ENCODE measurements at regions not wholly inside any gene's neighbourhood (a gene's known extent, or its start where the extent isn't known, plus 50 kb on each side); places are given as distances from the start of the nearest gene placed in this dataset.
"Not testable (repeated sequence)": the region's sequence is repeated elsewhere in the genome, so short reads cannot be mapped to it uniquely, and the experiment has no call there.

GRCh38 chr1:238722812-238723211, 663.6 kb upstream of the CHRM3 start:
- FAIRE-seq: no peak

- peak; percentile 87 for FAIRE-seq
These were observed 675.7 kb upstream of the CHRM3 start for GRCh38 chr1:238710697-238711096.

DNA sequence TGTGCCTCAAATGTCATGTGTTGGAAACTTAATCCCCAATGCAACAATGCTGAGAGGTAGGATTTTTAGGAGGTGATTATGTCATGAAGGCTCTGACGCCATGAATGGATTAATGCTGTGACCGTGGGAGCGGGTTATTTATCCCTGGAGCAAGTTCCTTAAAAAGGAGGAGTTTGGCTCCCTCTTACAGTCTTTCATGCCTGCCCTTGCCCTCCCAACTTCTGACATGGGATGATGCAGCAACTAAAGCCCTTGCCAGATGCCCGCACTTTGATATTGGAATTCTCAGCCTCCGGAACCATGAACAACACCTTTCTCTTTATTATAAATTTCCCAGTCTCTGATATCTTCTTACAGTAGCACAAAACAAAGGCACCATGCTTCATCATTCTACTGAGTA, 685.3 kb upstream of the CHRM3 start:
- no peak for FAIRE-seq

- peak; percentile 63 for FAIRE-seq
These were observed 696.0 kb upstream of the CHRM3 start for GRCh38 chr1:238690415-238690814.

DNA sequence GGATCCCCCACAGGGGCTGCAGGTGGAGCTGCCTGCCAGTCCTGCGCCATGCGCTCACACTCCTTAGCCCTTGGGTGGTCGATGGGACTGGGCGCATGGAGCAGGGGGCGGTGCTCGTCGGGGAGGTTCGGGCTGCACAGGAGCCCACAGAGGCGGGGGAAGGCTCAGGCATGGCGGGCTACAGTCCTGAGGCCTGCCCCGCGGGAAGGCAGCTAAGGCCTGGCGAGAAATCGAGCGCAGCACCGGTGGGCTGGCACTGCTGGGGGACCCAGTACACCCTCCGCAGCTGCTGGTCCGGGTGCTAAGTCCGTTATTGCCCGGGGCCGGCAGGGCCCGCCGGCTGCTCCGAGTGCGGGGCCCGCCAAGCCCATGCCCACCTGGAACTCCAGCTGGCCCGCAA, 701.8 kb upstream of the CHRM3 start:
- not testable (repeated sequence) for FAIRE-seq

DNA sequence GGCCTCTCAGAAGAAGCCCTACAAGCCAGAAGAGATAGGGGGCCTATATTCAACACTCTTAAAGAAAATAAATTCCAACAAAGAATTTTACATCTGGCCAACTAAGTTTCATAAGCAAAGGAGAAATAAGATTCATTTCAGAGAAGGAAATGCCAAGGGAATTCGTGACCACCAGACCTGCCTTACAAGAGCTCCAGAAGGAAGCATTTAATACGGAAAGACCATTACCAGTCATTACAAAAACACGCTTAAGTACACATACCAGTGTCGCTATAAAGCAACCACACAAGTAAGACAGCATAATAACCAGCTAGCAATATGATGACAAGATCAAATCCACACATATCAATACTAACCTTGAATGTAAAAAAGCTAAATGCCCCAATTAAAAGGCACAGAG, 704.9 kb upstream of the CHRM3 start:
- FAIRE-seq: no peak

- no peak for FAIRE-seq
These were observed 705.3 kb upstream of the CHRM3 start for GRCh38 chr1:238681021-238681420.

- FAIRE-seq: no peak
These were observed 708.8 kb upstream of the CHRM3 start for GRCh38 chr1:238677567-238677966.

GRCh38 chr1:238675221-238675620, 711.1 kb upstream of the CHRM3 start:
- no peak for FAIRE-seq

GRCh38 chr1:238674316-238674715, 712.1 kb upstream of the CHRM3 start:
- FAIRE-seq: no peak

GRCh38 chr1:238673561-238673960, 712.8 kb upstream of the CHRM3 start:
- FAIRE-seq: no peak

- FAIRE-seq: peak; percentile 81
These were observed 713.6 kb upstream of the CHRM3 start for GRCh38 chr1:238672806-238673205.

GRCh38 chr1:238672262-238672661, 714.1 kb upstream of the CHRM3 start:
- no peak for FAIRE-seq

DNA sequence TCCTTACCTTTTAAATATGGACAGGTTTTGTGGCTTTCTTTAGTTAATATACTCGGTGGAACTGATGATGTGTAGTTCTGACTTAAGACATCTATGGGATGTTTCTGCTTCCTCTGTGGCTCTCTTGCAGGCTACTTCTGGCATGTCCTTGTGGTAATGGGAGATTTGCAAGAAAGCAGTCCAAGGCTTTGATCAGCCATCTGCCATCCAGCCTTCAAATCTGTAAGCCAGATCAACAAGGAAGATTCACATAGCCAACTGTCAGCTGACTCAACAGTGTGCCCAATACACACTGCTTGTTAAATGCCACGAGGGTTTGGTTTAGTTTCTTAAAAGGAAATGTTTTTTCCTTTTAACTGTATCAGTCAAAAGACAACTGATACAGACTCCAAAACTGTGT, 722.2 kb upstream of the CHRM3 start:
- FAIRE-seq: no peak

DNA sequence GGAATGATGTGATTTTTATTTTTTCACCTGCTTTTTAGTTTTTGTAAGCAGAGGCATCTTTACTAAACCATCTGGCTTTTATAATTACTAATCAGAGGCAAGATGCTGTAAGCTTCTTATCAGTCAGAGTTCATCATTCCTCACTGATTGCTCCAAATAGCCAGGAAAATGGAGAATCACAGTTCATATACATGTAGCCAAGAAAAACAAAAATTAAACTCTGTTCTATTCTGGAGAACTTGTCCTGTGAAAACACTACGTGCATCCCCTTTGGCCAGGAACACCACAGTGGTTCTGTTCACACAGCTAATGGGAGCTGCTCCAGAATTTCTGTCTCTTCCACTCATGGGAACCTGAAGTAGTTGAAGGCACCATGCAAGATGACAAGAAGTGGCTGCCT, 725.5 kb upstream of the CHRM3 start:
- no peak for FAIRE-seq

DNA sequence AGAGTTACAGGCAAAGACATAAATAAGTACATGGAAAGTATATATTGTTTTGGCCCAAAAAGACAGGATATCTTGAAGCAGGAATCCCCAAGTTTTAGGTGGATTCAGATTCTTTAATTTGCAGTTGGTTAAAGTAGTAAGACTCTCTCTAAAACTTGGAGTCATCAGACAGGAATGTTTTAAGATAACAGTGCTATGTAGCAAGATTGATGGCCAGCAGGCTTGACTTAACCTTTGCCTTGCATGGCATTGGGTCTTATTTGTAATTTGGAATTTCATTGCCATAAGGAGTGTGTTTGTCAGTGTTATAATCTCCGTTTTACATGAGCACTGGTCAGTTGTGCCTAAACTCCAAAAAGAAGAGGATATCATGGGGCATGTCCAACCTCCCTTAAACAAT, 727.6 kb upstream of the CHRM3 start:
- peak; percentile 69 for FAIRE-seq

DNA sequence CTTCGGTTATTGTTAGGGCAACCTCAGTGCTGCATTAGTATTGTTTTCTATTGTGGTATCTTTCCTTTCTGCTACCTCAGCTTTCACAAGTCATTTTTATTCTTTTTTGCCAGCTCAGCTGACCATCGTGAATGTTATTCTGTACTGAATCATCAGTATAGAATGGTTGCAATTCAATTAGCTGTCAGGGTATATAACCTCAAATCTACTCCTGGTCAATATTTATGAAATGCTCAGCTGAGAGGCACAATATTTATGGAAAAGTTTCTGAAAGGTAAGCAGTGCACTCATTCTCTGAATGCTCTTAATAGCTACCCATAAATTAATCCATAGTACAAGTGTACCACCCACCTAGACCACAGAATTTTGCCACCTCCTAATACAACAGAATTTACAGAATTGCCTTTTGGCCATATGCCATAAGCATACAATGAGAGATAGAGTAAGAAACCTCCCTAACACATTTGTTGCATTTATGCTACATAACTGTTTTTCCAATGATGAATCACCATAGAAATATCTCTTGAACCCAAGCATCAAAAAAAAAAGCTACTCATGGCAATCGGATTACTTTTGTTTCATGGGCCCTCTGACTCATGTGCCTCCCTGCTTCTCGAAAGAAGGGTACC, 732.6 kb upstream of the CHRM3 start:
- FAIRE-seq: no peak

DNA sequence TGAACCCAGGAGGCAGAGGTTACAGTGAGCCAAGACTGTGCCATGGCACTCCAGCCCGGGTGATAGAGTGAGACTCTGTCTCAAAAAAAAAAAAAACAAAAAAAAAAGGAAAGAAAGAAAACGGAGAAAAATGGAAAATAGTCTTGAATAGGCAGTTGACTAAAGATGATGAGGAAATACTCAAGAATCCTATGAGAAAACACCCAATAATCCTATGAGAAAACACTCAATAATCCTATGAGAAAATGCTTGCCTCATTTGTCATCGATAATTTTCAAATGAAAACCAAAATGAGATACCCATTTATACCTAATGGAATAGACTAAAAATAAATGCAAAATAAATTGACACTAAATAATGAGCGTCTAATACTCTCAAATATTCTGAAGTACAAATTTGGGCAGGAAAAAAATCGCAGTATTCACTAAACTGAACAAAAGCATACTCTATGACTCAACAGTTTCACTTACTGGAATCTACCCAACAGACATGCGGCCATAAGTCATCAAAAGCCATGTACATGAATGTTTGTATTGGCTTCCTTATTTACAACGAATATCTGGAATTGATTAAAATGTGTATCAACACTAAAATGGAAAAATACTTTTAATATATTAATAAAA, 733.9 kb upstream of the CHRM3 start:
- no peak for FAIRE-seq

GRCh38 chr1:238649200-238649599, 737.2 kb upstream of the CHRM3 start:
- FAIRE-seq: no peak

DNA sequence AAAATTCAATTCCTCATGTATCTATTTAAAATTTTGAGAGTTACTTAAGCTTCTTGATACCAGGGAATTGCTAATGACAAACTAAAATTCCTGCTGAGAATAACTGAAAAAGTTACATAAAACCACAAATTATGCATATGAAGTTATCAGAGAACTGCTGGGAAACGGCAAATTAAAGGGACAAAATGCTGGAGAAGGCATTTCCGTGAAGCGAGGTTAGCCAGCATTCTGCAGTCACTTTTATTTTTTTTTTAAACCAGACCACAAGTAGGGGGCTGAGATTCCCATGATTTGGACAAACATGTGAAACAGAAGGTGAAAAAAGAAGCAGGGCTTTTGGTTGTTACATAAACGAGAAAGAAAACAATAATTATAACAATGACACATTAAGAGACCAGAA, 737.6 kb upstream of the CHRM3 start:
- FAIRE-seq: no peak

DNA sequence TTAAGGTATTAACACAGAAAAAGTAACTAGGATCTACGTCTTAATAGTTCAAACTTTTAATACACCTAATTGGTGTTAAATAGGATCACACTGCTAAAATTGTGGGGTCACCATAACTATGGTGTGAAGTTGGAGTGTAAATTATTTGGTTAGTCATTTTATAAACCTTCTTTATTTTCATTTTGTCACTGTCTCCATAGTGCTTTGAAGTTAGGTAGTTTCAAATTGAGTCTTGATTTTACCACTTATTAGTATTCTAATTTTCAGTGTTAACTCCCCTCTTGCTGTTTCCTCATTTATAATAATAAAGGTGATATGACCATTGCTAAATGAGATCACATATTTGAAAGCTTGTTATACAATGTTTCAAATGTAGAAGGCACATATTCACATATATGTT, 738.1 kb upstream of the CHRM3 start:
- FAIRE-seq: no peak

DNA sequence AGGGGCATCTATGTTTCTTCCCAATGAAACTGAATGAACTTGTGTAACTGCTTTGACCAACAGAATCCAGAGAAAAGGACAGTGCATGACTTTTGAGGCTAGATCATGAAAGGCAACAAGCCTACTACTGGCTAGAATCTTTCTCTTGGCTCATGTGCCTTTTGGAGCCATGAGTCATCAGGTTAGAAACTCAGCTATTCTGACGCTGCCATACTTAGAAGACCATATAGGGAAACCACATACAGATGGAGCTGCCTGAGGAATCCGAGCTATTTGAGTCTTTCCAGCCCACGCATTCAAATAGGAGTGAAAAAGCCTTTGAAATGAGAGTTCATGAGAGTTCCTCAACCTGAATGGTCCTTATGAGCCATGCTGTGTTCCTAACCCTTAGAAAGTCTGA, 738.5 kb upstream of the CHRM3 start:
- peak; percentile 99 for FAIRE-seq

GRCh38 chr1:238642231-238642630, 744.1 kb upstream of the CHRM3 start:
- FAIRE-seq: no peak

- no peak for FAIRE-seq
These were observed 746.5 kb upstream of the CHRM3 start for GRCh38 chr1:238639861-238640260.

DNA sequence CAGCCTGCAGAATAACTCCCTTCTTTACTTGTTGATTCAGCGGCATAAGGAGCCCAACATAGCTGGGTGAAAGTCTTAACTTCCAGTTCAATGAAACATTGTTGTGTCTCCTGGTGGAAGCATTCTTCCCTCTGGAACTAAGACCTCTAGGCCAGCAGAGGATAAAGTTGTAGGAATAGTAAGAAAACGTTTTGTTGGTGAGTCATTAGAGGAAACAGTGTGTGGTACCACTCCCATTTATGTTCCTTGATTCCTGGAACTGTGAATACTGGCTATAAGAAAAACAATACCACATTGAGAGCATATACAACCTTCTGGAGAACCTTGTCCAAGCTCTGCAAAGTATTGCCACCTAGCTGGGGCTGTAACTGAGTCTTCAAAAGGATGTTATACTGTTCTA, 737.4 kb upstream of the ZP4 start:
- no peak for FAIRE-seq
